ENCODE measurements at regions not wholly inside any gene's neighbourhood (a gene's known extent, or its start where the extent isn't known, plus 50 kb on each side); places are given as distances from the start of the nearest gene placed in this dataset.

DNA sequence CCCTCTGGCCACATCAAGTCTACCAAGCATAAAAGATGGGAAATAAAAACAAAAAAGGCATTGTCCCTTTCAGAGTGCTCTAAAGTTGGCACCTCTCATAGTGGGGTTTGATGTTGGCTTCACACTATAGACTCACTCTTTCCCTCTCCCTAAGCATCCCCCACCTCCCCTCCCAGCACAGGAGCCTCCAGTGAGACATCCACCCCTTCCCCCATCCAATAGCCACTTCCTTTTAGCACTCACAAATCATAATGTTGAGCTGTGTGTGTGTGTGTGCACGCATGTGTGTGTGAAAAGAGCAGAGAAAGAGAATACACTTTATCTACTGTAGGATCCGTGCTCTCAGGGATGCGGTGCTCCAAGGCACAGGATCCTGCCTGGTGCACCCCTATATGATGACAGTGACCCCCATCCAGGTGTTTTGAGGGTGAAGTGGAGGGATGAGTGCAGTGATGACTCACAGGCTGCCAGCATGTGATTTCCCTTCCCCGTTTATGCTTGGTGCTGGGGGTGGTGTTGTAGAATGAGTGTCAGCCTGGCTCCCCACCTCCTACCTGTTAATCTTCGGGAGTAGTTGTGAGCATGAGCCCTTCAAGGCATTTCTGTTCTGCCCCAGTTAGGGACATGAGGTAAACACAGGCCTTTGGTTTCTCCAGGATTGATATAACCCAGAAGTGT lies 235.2 kb upstream of the B3GAT1 start:
- Histone ChIP-seq H3K9ac (ENCODE audit: insufficient read depth, low read length) (no peak overlapping the region), H3K27ac (ENCODE audit: insufficient read depth, low read length) (no peak overlapping the region), H3K27me3 (ENCODE audit: control insufficient read depth, insufficient read depth, low read length) (no peaks in the 10 kb centered on the region), H3K4me2 (ENCODE audit: extremely low read depth, insufficient read depth, low read length) (no peak overlapping the region), H2AFZ (ENCODE audit: low read length) (no peak overlapping the region), H3K9me3 (ENCODE audit: control insufficient read depth, insufficient read depth, low read depth, low read length) (no peaks in the 10 kb centered on the region), H3K4me3 (replicated peaks in 1 of 4; ENCODE audit: control extremely low read depth in 1 of 4, insufficient read depth in 1 of 4, low read depth in 3 of 4, low read length in 4 of 4) (no peak overlapping the region), H3K36me3 (ENCODE audit: control insufficient read depth, insufficient read depth, low read length) (no peaks in the 10 kb centered on the region), H4K20me1 (ENCODE audit: control insufficient read depth, extremely low read depth, insufficient read depth, low read length) (no peaks in the 10 kb centered on the region), H3K79me2 (ENCODE audit: control insufficient read depth, insufficient read depth, low read length) (no peaks in the 10 kb centered on the region), H3K4me1 (ENCODE audit: control insufficient read depth, extremely low read depth, insufficient read depth, low read length) (no peaks in the 10 kb centered on the region)
- no peak for TF ChIP-seq EZH2 (IDR thresholded peaks at IDR 0.05; ENCODE audit: low read length, missing control alignments)
- TF ChIP-seq, protein P1, sequence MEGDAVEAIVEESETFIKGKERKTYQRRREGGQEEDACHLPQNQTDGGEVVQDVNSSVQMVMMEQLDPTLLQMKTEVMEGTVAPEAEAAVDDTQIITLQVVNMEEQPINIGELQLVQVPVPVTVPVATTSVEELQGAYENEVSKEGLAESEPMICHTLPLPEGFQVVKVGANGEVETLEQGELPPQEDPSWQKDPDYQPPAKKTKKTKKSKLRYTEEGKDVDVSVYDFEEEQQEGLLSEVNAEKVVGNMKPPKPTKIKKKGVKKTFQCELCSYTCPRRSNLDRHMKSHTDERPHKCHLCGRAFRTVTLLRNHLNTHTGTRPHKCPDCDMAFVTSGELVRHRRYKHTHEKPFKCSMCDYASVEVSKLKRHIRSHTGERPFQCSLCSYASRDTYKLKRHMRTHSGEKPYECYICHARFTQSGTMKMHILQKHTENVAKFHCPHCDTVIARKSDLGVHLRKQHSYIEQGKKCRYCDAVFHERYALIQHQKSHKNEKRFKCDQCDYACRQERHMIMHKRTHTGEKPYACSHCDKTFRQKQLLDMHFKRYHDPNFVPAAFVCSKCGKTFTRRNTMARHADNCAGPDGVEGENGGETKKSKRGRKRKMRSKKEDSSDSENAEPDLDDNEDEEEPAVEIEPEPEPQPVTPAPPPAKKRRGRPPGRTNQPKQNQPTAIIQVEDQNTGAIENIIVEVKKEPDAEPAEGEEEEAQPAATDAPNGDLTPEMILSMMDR (conservative IDR thresholded peaks at IDR 0.05 in 1 of 2, IDR thresholded peaks at IDR 0.05 in 1 of 2; ENCODE audit: low read depth in 1 of 2, low read length in 2 of 2) = no peak
- no peak for DNase-seq (ENCODE audit: low read depth in 2 of 2)

DNA sequence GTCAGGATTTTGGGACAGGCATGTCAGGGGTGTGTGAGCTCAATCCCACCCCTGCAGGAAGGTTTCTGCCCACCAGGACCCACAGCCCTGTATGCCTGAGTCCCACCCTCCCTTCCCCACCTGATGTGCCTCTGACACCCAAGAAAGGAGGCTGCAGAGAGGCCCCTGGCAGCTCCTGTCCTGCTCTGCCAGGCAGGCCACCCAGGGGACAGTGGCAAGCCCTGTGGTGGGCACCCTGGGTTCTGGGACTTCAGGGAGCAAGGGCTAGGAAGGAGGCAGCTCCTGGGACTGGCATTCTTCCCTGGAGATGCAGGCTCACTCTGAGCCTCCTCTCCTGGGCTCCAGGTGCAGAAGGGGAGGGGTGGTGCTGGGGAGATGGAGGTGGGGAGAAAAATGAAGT lies 234.5 kb upstream of the B3GAT1 start:
- no peak overlapping the region for H3K4me3 ChIP-seq (replicated peaks in 1 of 4; ENCODE audit: control extremely low read depth in 1 of 4, insufficient read depth in 1 of 4, low read depth in 3 of 4, low read length in 4 of 4)

DNA sequence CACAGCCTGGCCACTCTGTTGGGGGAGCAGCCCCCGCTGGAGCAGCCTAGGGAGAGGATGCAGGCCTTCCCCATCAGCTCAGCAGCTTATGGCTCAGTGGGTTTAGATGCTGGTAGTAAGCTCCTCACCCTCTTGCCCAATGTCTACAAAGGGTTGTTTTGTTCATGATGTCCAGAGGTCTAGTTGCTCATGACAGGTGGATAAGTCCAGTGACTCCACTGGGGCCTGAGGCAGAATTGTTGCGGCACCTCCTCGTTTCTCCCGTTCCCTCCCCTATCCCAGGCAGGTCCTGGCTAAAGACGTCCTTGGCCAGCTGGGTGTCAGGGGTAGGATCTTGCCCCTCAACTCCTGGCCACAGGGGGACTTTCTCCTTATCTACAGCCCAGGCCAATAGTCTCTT lies 233.5 kb upstream of the B3GAT1 start:
- Histone ChIP-seq H3K4me2 (ENCODE audit: extremely low read depth, insufficient read depth, low read length) (no peak overlapping the region), H3K9ac (ENCODE audit: insufficient read depth, low read length) (no peak overlapping the region), H3K27ac (ENCODE audit: insufficient read depth, low read length) (no peak overlapping the region), H3K79me2 (ENCODE audit: control insufficient read depth, insufficient read depth, low read length) (no peaks in the 10 kb centered on the region), H3K36me3 (ENCODE audit: control insufficient read depth, insufficient read depth, low read length) (no peaks in the 10 kb centered on the region), H3K27me3 (ENCODE audit: control insufficient read depth, insufficient read depth, low read length) (no peaks in the 10 kb centered on the region), H4K20me1 (ENCODE audit: control insufficient read depth, extremely low read depth, insufficient read depth, low read length) (no peaks in the 10 kb centered on the region), H3K4me1 (ENCODE audit: control insufficient read depth, extremely low read depth, insufficient read depth, low read length) (no peaks in the 10 kb centered on the region), H3K9me3 (ENCODE audit: control insufficient read depth, insufficient read depth, low read depth, low read length) (no peaks in the 10 kb centered on the region), H2AFZ (ENCODE audit: low read length) (no peak overlapping the region), H3K4me3 (replicated peaks in 1 of 4; ENCODE audit: control extremely low read depth in 1 of 4, insufficient read depth in 1 of 4, low read depth in 3 of 4, low read length in 4 of 4) (no peak overlapping the region)
- TF ChIP-seq, protein P1 (conservative IDR thresholded peaks at IDR 0.05 in 1 of 2, IDR thresholded peaks at IDR 0.05 in 1 of 2; ENCODE audit: low read depth in 1 of 2, low read length in 2 of 2) = no peak
- TF ChIP-seq EZH2 (IDR thresholded peaks at IDR 0.05; ENCODE audit: low read length, missing control alignments) = no peak
- DNase-seq (ENCODE audit: low read depth in 2 of 2) = no peak

More for the DNA sequence above, 234.5 kb upstream of the B3GAT1 start:
- no peak for DNase-seq (ENCODE audit: low read depth in 2 of 2)
- H3K27ac ChIP-seq (ENCODE audit: insufficient read depth, low read length) = no peak overlapping the region
- H2AFZ ChIP-seq (ENCODE audit: low read length) = no peak overlapping the region
- H3K36me3 ChIP-seq (ENCODE audit: control insufficient read depth, insufficient read depth, low read length) = no peaks in the 10 kb centered on the region
- TF ChIP-seq, protein P1 (conservative IDR thresholded peaks at IDR 0.05 in 1 of 2, IDR thresholded peaks at IDR 0.05 in 1 of 2; ENCODE audit: low read depth in 1 of 2, low read length in 2 of 2) = no peak
- no peak for TF ChIP-seq EZH2 (IDR thresholded peaks at IDR 0.05; ENCODE audit: low read length, missing control alignments)
- H3K9ac ChIP-seq (ENCODE audit: insufficient read depth, low read length) = no peak overlapping the region
- no peaks in the 10 kb centered on the region for H3K4me1 ChIP-seq (ENCODE audit: control insufficient read depth, extremely low read depth, insufficient read depth, low read length)
- H3K9me3 ChIP-seq (ENCODE audit: control insufficient read depth, insufficient read depth, low read depth, low read length) = no peaks in the 10 kb centered on the region
- H3K27me3 ChIP-seq (ENCODE audit: control insufficient read depth, insufficient read depth, low read length) = no peaks in the 10 kb centered on the region
- H3K79me2 ChIP-seq (ENCODE audit: control insufficient read depth, insufficient read depth, low read length) = no peaks in the 10 kb centered on the region
- H4K20me1 ChIP-seq (ENCODE audit: control insufficient read depth, extremely low read depth, insufficient read depth, low read length) = no peaks in the 10 kb centered on the region
- H3K4me2 ChIP-seq (ENCODE audit: extremely low read depth, insufficient read depth, low read length) = no peak overlapping the region
